Glutamatergic neuron (in vitro differentiated cells): ENCODE measurements at regions not wholly inside any gene's neighbourhood (a gene's known extent, or its start where the extent isn't known, plus 50 kb on each side); places are given as distances from the start of the nearest gene placed in this dataset.

ENCODE experiments used
- DNase-seq: peaks from one replicate; pipeline ENCODE4 v3.0.0; 2022
- H3K27ac Mint-ChIP-seq: one replicate; pipeline ENCODE4 v1.8.0; 2020; ENCODE audit warnings: mild to moderate bottlenecking, mixed read lengths, inconsistent platforms; ENCODE audit not compliant: unreplicated experiment
- H3K27me3 Mint-ChIP-seq: one replicate; pipeline ENCODE4 v1.8.0; 2020; ENCODE audit warnings: mild to moderate bottlenecking, moderate library complexity, mixed read lengths, inconsistent platforms; ENCODE audit not compliant: unreplicated experiment
- H3K36me3 Mint-ChIP-seq: one replicate; pipeline ENCODE4 v1.8.0; 2020; ENCODE audit warnings: mild to moderate bottlenecking, mixed read lengths, inconsistent platforms; ENCODE audit not compliant: unreplicated experiment
- H3K4me1 Mint-ChIP-seq: one replicate; pipeline ENCODE4 v1.8.0; 2020; ENCODE audit warnings: mild to moderate bottlenecking, low read depth, mixed read lengths, inconsistent platforms; ENCODE audit not compliant: unreplicated experiment
- H3K4me3 Mint-ChIP-seq: one replicate; pipeline ENCODE4 v1.8.0; 2020; ENCODE audit warnings: mild to moderate bottlenecking, mixed read lengths, inconsistent platforms; ENCODE audit not compliant: unreplicated experiment
- H3K9me3 Mint-ChIP-seq: one replicate; pipeline ENCODE4 v1.8.0; 2020; ENCODE audit warnings: mild to moderate bottlenecking, moderate library complexity, mixed read lengths, inconsistent platforms; ENCODE audit not compliant: unreplicated experiment
- TF ChIP-seq, protein P1 (sequence below): fragments of 200-600 bp; sonication (generic); IDR thresholded peaks from one replicate; pipeline ENCODE4 v1.5.0; 2021; ENCODE audit not compliant: partially characterized antibody, unreplicated experiment

- no peaks in the 10 kb centered on the region for H3K27me3 Mint-ChIP-seq
- H3K36me3 Mint-ChIP-seq = peaks cover 5% of the 10 kb centered on the region
- H3K4me3 Mint-ChIP-seq = no peak overlapping the region
- H3K4me1 Mint-ChIP-seq = no peaks in the 10 kb centered on the region
- TF ChIP-seq, protein P1, sequence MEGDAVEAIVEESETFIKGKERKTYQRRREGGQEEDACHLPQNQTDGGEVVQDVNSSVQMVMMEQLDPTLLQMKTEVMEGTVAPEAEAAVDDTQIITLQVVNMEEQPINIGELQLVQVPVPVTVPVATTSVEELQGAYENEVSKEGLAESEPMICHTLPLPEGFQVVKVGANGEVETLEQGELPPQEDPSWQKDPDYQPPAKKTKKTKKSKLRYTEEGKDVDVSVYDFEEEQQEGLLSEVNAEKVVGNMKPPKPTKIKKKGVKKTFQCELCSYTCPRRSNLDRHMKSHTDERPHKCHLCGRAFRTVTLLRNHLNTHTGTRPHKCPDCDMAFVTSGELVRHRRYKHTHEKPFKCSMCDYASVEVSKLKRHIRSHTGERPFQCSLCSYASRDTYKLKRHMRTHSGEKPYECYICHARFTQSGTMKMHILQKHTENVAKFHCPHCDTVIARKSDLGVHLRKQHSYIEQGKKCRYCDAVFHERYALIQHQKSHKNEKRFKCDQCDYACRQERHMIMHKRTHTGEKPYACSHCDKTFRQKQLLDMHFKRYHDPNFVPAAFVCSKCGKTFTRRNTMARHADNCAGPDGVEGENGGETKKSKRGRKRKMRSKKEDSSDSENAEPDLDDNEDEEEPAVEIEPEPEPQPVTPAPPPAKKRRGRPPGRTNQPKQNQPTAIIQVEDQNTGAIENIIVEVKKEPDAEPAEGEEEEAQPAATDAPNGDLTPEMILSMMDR = no peak
- peaks cover 2% of the 10 kb centered on the region for H3K9me3 Mint-ChIP-seq
- no peak for DNase-seq
- H3K27ac Mint-ChIP-seq = no peak overlapping the region
These were observed 326.8 kb downstream of the AKAIN1 start for GRCh38 chr18:4870177-4870773.

DNA sequence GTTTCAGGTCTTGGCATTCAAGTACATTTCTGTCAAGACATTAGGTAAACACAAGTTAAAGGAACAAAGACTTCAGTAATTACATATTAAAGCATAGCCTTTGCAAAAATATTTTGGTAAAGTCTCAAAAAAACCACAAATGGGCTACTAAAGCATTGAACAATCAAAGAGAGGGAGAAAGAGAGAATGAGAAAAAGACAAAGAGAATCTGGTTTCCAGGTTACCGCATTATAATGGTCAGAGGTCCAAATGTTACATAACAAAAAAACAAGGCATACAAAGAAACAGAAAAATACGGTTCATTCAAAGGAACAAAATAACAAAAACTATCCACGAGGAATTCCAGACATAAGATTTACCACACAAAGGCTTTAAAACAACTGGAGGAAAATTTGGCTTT is 327.9 kb downstream of the AKAIN1 start:
- Mint-ChIP-seq H3K4me1 (no peaks in the 10 kb centered on the region), H3K9me3 (peaks cover 2% of the 10 kb centered on the region), H3K27ac (no peak overlapping the region), H3K4me3 (no peak overlapping the region), H3K36me3 (peaks cover 5% of the 10 kb centered on the region), H3K27me3 (no peaks in the 10 kb centered on the region)
- TF ChIP-seq, protein P1 = no peak
- no peak for DNase-seq

GRCh38 chr18:4858379-4859127 is 338.5 kb downstream of the AKAIN1 start:
- no peaks in the 10 kb centered on the region for H3K4me1 Mint-ChIP-seq
- no peak overlapping the region for H3K27ac Mint-ChIP-seq
- TF ChIP-seq, protein P1 = no peak
- H3K36me3 Mint-ChIP-seq = no peaks in the 10 kb centered on the region
- H3K27me3 Mint-ChIP-seq = no peaks in the 10 kb centered on the region
- no peak overlapping the region for H3K4me3 Mint-ChIP-seq
- no peak for DNase-seq
- no peaks in the 10 kb centered on the region for H3K9me3 Mint-ChIP-seq

GRCh38 chr18:4854671-4855070 is 342.4 kb downstream of the AKAIN1 start:
- H3K27me3 Mint-ChIP-seq = no peaks in the 10 kb centered on the region
- H3K36me3 Mint-ChIP-seq = no peaks in the 10 kb centered on the region
- no peak for DNase-seq
- no peak overlapping the region for H3K4me3 Mint-ChIP-seq
- no peaks in the 10 kb centered on the region for H3K9me3 Mint-ChIP-seq
- no peaks in the 10 kb centered on the region for H3K4me1 Mint-ChIP-seq
- TF ChIP-seq, protein P1 = no peak
- no peak overlapping the region for H3K27ac Mint-ChIP-seq

DNA sequence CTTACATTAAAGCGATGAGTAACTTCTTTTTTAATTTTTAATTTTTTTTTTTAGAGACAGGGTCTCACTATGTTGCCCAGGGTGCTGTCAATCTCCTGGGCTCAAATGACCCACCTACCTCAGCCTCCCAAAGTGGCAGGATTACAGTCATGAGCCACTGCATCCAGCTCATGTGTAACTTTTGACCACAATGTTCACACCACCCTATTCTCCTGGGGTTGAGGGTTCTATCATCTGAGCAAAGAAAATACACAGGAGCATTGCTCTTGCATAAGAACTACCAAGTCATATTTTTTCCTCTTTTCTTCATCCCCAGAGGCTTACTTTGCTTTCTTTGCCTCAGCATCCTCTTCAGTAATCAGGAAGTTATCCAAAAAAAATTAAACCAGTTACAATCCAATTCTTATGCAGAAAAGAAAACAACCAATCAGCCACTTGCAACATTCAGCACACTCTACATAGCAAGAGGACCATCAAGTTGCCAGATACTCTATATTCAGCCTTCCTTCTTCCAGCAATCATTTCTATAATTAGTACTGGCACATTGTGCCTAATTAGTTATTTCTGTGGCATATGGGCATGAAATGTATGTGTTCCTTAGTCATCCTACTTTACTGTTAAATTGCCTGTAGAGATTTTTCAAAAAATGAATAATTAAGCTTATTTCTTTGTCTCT is 345.6 kb downstream of the AKAIN1 start:
- H3K27ac Mint-ChIP-seq = no peak overlapping the region
- H3K9me3 Mint-ChIP-seq = no peaks in the 10 kb centered on the region
- H3K4me3 Mint-ChIP-seq = no peak overlapping the region
- no peak for DNase-seq
- H3K27me3 Mint-ChIP-seq = no peaks in the 10 kb centered on the region
- TF ChIP-seq, protein P1 = no peak
- H3K36me3 Mint-ChIP-seq = no peaks in the 10 kb centered on the region
- H3K4me1 Mint-ChIP-seq = no peaks in the 10 kb centered on the region
